Stimulated activated CD8-positive, alpha-beta memory T cell treated with anti-CD3 and anti-CD28 coated beads, Interleukin-12 subunit alpha, Interleukin-12 subunit beta, amount 100 ng/mL, for 24 hours (primary cell): ENCODE measurements at regions not wholly inside any gene's neighbourhood (a gene's known extent, or its start where the extent isn't known, plus 50 kb on each side); places are given as distances from the start of the nearest gene placed in this dataset.
"Not testable (repeated sequence)": the region's sequence is repeated elsewhere in the genome, so short reads cannot be mapped to it uniquely, and the experiment has no call there.

ENCODE experiments used
- DNase-seq: peaks from one replicate; pipeline ENCODE4 v3.0.0-alpha.2; 2020; ENCODE audit errors: extremely low read depth

GRCh38 chr3:178198329-178198728 lies 337.9 kb upstream of the KCNMB2 start:
- DNase-seq = no peak

- DNase-seq = no peak
These were observed 335.9 kb upstream of the KCNMB2 start for GRCh38 chr3:178200316-178200715.

GRCh38 chr3:178201714-178202113 lies 334.5 kb upstream of the KCNMB2 start:
- DNase-seq = no peak

- DNase-seq = no peak
These were observed 334.0 kb upstream of the KCNMB2 start for GRCh38 chr3:178202194-178202593.

GRCh38 chr3:178203165-178203564 lies 333.1 kb upstream of the KCNMB2 start:
- no peak for DNase-seq

GRCh38 chr3:178203650-178204049 lies 332.6 kb upstream of the KCNMB2 start:
- no peak for DNase-seq

GRCh38 chr3:178205740-178206139 lies 330.5 kb upstream of the KCNMB2 start:
- DNase-seq = no peak

DNA sequence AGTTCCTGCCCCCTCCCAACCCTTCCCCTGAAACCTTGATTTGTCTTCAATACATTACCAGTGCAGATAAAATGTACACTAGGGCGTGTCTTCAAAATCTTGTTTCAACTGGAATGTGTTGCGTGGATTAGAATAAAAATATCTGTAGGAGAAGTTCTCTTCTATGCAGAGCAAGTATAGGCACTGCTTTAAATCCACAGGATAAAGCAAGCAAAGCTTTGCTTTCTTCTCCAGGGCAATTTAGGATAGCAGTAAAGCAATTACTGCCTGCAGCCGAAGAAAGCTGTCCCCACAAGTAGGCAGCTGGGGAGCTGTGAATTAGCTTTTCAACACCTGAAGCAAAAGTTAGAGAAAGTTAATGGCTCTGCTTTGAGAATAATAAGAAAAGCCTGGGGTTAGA lies 329.7 kb upstream of the KCNMB2 start:
- DNase-seq = no peak

GRCh38 chr3:178207161-178207560 lies 329.1 kb upstream of the KCNMB2 start:
- DNase-seq = not testable (repeated sequence)

GRCh38 chr3:178207627-178208026 lies 328.6 kb upstream of the KCNMB2 start:
- DNase-seq = not testable (repeated sequence)

DNA sequence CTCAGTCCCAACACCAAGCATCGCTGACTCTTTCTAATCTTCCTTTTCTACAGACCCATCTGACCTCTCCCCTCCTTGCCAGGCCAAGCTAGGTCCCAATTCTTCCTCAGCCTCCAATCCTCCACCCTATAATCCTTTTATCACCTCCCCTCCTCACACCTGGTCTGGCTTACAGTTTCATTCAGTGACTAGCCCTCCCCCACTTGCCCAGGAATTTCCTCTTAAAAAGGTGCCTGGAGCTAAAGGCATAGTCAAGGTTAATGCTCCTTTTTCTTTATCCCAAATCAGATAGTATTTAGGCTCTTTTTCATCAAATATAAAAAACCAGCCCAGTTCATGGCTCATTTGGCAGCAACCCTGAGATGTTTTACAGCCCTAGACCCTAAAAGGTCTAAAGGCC lies 327.1 kb upstream of the KCNMB2 start:
- not testable (repeated sequence) for DNase-seq

DNA sequence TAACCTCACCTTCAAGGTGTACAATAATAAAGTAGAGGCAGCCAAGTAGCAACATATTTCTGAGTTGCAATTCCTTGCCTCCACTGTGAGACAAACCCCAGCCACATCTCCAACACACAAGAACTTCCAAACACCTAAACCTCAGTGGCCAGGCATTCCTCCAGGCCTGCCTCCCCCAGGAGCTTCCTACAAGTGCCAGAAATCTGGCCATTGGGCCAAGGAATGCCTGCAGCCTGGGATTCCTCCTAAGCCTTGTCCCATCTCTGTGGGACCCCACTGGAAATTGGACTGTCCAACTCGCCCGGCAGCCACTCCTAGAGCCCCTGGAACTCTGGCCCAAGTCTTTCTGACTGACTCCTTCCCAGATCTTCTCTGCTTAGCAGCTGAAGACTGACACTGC lies 326.6 kb upstream of the KCNMB2 start:
- not testable (repeated sequence) for DNase-seq

GRCh38 chr3:178211086-178211485 lies 325.1 kb upstream of the KCNMB2 start:
- not testable (repeated sequence) for DNase-seq

DNA sequence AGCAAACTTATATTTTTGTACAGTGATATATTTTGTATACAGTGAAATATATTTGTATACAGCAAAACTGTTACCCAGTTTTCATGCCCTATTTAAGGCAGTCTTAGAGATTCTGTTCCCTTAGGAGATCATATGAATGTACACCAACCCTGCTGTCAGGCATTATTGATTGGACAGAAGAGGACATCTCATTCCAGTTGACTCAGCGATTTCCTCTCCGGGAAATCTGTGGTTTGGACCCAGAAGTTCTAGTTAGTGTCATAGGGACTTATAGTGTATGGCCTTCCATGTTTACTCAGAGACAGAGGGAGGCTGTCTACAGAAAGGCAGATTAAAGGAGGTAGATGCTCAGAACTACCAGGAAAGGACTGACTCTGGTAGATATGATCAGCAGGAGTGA lies 318.8 kb upstream of the KCNMB2 start:
- no peak for DNase-seq

DNA sequence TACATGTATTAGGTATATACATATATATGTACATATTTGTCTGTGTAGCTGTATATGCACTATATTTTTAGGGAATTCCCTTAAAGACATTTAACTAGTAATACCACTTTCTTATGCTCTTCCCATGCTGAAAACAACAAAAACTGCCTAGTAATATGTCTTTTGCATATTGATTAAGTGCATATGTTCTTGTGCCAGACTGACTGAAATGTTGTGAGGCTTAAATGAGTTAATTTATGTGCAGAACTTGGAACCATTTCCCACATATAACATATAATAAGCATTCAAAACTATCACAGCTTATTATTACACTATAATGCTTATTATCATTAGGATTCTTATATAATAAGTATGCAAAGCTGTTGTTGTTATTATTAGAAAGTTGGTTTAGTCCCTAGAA lies 318.0 kb upstream of the KCNMB2 start:
- DNase-seq = no peak

GRCh38 chr3:178219661-178220060 lies 316.6 kb upstream of the KCNMB2 start:
- DNase-seq = not testable (repeated sequence)

- no peak for DNase-seq
These were observed 312.4 kb upstream of the KCNMB2 start for GRCh38 chr3:178223876-178224275.

- no peak for DNase-seq
These were observed 310.1 kb upstream of the KCNMB2 start for GRCh38 chr3:178226094-178226493.

GRCh38 chr3:178231645-178232044 lies 304.6 kb upstream of the KCNMB2 start:
- DNase-seq = no peak

- no peak for DNase-seq
These were observed 302.7 kb upstream of the KCNMB2 start for GRCh38 chr3:178233371-178234071.

GRCh38 chr3:178236555-178237277 lies 299.5 kb upstream of the KCNMB2 start:
- no peak for DNase-seq

- no peak for DNase-seq
These were observed 298.1 kb upstream of the KCNMB2 start for GRCh38 chr3:178238179-178238578.
